CD8-positive, alpha-beta memory T cell (primary cell): ENCODE measurements at regions not wholly inside any gene's neighbourhood (a gene's known extent, or its start where the extent isn't known, plus 50 kb on each side); places are given as distances from the start of the nearest gene placed in this dataset.
"Not testable (repeated sequence)": the region's sequence is repeated elsewhere in the genome, so short reads cannot be mapped to it uniquely, and the experiment has no call there.

ENCODE experiments used
- CTCF ChIA-PET: fragments of 350-600 bp; sonication (Branson Sonifier 250); formaldehyde crosslinking; loops from one replicate; lab custom pipeline; 2021; ENCODE audit warnings: antibody characterized with exemption; lab: Charles Lee
- POLR2A ChIA-PET: fragments of 350-600 bp; sonication (Branson Sonifier 250); formaldehyde crosslinking; loops from one replicate; lab custom pipeline; 2021; ENCODE audit warnings: antibody characterized with exemption; lab: Charles Lee
- DNase-seq, 5 donors: peaks; one replicate each; pipeline versions ENCODE4 v3.0.0 to v3.0.0-alpha.2; 2020 to 2022; ENCODE audit warnings: mixed read lengths in 1 of 5
- H3K27ac ChIP-seq: one replicate; pipeline ENCODE4 v1.7.0; 2013; ENCODE audit warnings: low read depth, mild to moderate bottlenecking, low read length, moderate library complexity
- H3K27me3 ChIP-seq: 2 replicates; pipeline ENCODE4 v1.7.0; 2013; ENCODE audit warnings: low read length, mild to moderate bottlenecking; ENCODE audit not compliant: insufficient read depth, poor library complexity, severe bottlenecking
- H3K36me3 ChIP-seq: 2 replicates; pipeline ENCODE4 v1.7.0; 2013; ENCODE audit warnings: mild to moderate bottlenecking, low read length, moderate library complexity; ENCODE audit not compliant: insufficient read depth
- H3K4me1 ChIP-seq: 2 replicates; pipeline ENCODE4 v1.7.0; 2013; ENCODE audit warnings: mild to moderate bottlenecking, low read length, moderate library complexity; ENCODE audit not compliant: insufficient read depth
- H3K4me3 ChIP-seq: 2 replicates; pipeline ENCODE4 v1.7.0; 2013; ENCODE audit warnings: mild to moderate bottlenecking, low read length
- H3K9me3 ChIP-seq: 2 replicates; pipeline ENCODE4 v1.7.0; 2013; ENCODE audit warnings: mild to moderate bottlenecking, low read length
- H3K27ac Mint-ChIP-seq, 8 donors: one replicate each; pipeline ENCODE4 v1.8.0; 2020 to 2021; ENCODE audit warnings: mixed read lengths in 8 of 8, mild to moderate bottlenecking in 6 of 8, inconsistent platforms in 3 of 8, moderate library complexity in 3 of 8
- H3K27me3 Mint-ChIP-seq, 2 donors: one replicate each; pipeline ENCODE4 v1.8.0; 2020 to 2021; ENCODE audit warnings: mixed read lengths in 2 of 2, mild to moderate bottlenecking in 1 of 2, moderate library complexity in 1 of 2
- H3K36me3 Mint-ChIP-seq, 3 donors: one replicate each; pipeline ENCODE4 v1.8.0; 2020 to 2021; ENCODE audit warnings: mixed read lengths in 3 of 3, inconsistent platforms in 1 of 3, mild to moderate bottlenecking in 1 of 3
- H3K4me1 Mint-ChIP-seq, 3 donors: one replicate each; pipeline ENCODE4 v1.8.0; 2020 to 2021; ENCODE audit warnings: mixed read lengths in 3 of 3, inconsistent platforms in 1 of 3, mild to moderate bottlenecking in 1 of 3
- H3K4me3 Mint-ChIP-seq, 7 donors: one replicate each; pipeline ENCODE4 v1.8.0; 2020 to 2021; ENCODE audit warnings: mixed read lengths in 7 of 7, mild to moderate bottlenecking in 6 of 7, moderate library complexity in 4 of 7, inconsistent platforms in 2 of 7
- H3K9me3 Mint-ChIP-seq, 5 donors: one replicate each; pipeline ENCODE4 v1.8.0; 2020 to 2022; ENCODE audit warnings: mixed read lengths in 5 of 5, mild to moderate bottlenecking in 3 of 5, moderate library complexity in 2 of 5, inconsistent platforms in 1 of 5

DNA sequence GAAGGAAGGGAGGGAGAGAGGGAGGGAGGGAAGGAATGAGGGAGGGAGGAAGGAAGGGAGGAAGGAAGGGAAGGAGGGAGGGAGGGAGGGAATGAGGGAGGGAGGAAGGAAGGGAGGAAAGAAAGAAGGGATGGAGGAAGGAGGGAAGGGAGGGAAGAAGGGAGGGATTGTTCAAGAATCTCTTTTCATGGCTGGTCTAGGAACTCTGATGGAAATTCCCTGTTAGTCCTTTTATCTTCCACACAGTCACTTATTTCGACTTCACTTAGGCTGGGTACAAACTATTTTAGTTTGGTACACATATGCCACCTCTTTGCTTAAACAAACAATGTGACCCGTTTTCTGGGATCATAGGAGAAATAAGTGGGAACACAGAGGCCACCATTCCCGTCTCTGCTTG lies 435.6 kb upstream of the WWC1 start:
- Histone ChIP-seq H3K27ac (no peak overlapping the region), H3K36me3 (no peaks in the 10 kb centered on the region), H3K4me3 (no peak overlapping the region), H3K9me3 (no peaks in the 10 kb centered on the region), H3K4me1 (no peaks in the 10 kb centered on the region), H3K27me3 (no peaks in the 10 kb centered on the region)
- Mint-ChIP-seq H3K4me3 (no peak overlapping the region), H3K27me3 (no peaks in the 10 kb centered on the region), H3K4me1 (no peaks in the 10 kb centered on the region), H3K9me3 (peaks cover 0 to 5% (median 0%) of the 10 kb centered on the region in 5 donors), H3K36me3 (no peaks in the 10 kb centered on the region), H3K27ac (no peak overlapping the region)
- no peak for DNase-seq
- POLR2A ChIA-PET, result no interaction called here
- CTCF ChIA-PET, result no interaction called here

DNA sequence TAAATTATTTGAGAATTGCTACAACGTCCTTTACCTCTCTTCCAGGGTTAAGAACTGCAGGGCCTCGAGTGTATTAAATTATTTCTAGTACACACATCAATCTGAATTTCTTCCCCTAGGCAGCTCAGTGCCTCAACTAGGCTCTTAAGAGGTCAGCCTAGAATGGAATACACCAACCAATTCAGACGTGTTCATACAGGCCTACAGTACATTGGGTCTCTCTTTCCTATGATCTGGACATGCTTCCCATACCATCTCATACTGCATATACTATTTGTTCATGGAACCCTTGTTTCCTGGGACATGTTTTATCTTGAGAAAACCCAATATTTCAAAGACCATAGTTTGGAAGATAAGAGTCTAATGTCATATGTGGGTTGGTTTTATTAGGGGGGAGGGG lies 434.1 kb upstream of the WWC1 start:
- Histone ChIP-seq H3K4me3 (no peak overlapping the region), H3K27ac (no peak overlapping the region), H3K36me3 (no peaks in the 10 kb centered on the region), H3K27me3 (no peaks in the 10 kb centered on the region), H3K4me1 (no peaks in the 10 kb centered on the region), H3K9me3 (no peaks in the 10 kb centered on the region)
- Mint-ChIP-seq H3K4me1 (no peaks in the 10 kb centered on the region), H3K36me3 (no peaks in the 10 kb centered on the region), H3K27ac (no peak overlapping the region), H3K9me3 (peaks cover 0 to 7% (median 4%) of the 10 kb centered on the region in 5 donors), H3K4me3 (no peak overlapping the region), H3K27me3 (no peaks in the 10 kb centered on the region)
- DNase-seq, result no peak
- ChIA-PET CTCF (no interaction called here), POLR2A (no interaction called here)

DNA sequence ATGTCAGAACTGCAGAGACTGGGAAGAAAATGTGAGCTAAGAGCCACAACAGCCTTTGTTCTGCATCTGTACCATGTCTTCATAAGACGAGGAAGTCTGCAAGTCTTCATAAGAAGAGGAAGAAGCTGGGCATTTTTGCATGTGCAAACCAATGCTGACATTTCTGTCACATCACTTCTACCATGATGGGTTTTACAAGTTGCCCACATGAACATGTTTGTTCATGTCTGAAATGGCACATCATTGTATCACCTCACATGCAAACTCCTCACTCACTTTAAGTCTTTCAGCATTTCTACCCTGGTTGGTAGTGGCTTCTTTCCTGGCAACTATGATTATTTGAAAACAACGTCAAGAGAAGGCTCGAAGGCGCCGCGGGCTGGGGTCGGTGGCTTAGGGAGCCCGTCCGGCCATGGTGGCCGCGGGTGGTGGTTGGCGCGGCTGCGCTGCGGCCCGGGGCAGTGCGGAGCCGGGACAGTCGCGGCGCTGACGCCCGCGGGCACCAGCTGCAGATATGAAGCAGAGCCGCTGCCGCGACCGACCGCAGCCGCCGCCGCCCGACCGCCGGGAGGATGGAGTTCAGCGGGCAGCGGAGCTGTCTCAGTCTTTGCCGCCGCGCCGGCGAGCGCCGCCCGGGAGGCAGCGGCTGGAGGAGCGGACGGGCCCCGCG lies 433.1 kb upstream of the WWC1 start:
- H3K27ac Mint-ChIP-seq, H3K27me3 ChIP-seq, H3K4me1 Mint-ChIP-seq, DNase-seq, H3K9me3 ChIP-seq, H3K36me3 Mint-ChIP-seq, H3K9me3 Mint-ChIP-seq, H3K27ac ChIP-seq, H3K36me3 ChIP-seq, H3K4me3 ChIP-seq, H3K4me3 Mint-ChIP-seq, CTCF ChIA-PET, H3K4me1 ChIP-seq, H3K27me3 Mint-ChIP-seq, POLR2A ChIA-PET: not testable (repeated sequence)

DNA sequence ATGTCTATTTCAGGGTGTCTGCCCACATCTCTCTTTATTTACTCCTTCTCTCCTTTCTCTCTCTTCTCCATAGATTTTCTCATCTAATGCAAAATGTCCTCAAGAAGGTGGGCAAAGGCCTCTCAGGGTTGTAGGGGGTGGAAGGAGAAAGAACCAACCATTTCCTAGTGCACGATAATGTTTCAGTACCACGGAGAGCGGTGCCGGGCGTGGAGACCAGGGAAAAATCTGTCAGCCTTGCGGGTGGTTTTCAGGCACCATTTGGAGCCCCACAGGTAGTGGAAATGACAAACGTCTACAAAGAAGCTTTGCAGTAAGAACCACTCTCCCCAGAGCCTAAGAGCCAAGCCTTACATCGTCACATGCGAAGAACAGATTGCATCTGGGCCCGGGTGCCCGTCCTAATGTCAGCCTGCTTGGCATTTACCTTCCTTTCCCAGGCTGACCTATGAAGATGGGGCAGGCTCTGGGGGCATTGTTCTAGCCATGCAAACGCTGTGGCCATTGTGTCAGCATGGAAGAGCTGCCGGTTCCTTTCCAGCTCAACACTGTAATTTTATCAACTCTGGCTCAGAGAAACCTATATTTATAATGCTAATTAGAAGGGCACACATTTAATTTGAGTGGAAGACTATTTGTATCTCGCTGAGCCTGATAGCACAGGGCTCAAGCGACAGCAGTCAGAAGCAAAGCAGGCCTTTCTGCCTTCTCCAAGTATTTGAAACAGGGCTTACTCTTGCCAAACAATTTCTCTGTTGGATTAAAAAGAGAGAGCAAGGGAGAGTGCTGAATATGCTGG lies 430.1 kb upstream of the WWC1 start:
- CTCF ChIA-PET, result no interaction called here
- DNase-seq, result no peak

DNA sequence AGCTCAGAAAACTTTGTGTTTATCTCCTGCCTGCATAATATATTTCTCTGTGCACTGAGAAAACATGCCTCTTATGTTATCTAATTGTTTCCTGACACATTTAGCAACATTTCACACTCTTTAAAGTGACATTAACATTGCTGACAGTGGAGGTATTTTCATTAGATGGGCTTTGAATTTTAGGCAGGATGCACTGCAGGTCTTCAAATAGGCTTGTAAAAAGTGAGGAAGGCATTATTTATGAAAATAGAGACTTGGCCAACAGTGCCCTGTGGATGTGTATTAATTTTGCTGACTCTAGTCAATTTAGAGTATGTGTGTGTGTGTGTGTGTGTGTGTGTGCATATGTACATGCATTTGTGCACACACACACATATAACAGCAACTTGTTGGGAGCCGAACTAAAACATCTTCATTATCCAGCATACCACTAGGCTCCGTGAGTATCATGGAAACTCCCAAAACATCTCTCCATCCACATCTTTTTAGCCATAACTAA lies 429.5 kb upstream of the WWC1 start:
- ChIA-PET CTCF (no interaction called here), POLR2A (no interaction called here)
- no peaks in the 10 kb centered on the region for H3K27me3 Mint-ChIP-seq
- H3K27ac ChIP-seq, result no peak overlapping the region
- no peak for DNase-seq
- H3K4me1 ChIP-seq, result no peaks in the 10 kb centered on the region
- H3K4me3 Mint-ChIP-seq, result no peak overlapping the region
- H3K4me3 ChIP-seq, result no peak overlapping the region
- peaks cover 0 to 7% (median 0%) of the 10 kb centered on the region in 5 donors for H3K9me3 Mint-ChIP-seq
- H3K27me3 ChIP-seq, result no peaks in the 10 kb centered on the region
- no peaks in the 10 kb centered on the region for H3K36me3 ChIP-seq
- H3K36me3 Mint-ChIP-seq, result no peaks in the 10 kb centered on the region
- no peaks in the 10 kb centered on the region for H3K4me1 Mint-ChIP-seq
- no peaks in the 10 kb centered on the region for H3K9me3 ChIP-seq
- H3K27ac Mint-ChIP-seq, result no peak overlapping the region

More for the DNA sequence above, 430.1 kb upstream of the WWC1 start:
- Mint-ChIP-seq H3K9me3 (peaks cover 0 to 7% (median 0%) of the 10 kb centered on the region in 5 donors), H3K36me3 (no peaks in the 10 kb centered on the region), H3K27me3 (no peaks in the 10 kb centered on the region), H3K4me1 (no peaks in the 10 kb centered on the region), H3K4me3 (no peak overlapping the region), H3K27ac (no peak overlapping the region)
- H3K9me3 ChIP-seq, result no peaks in the 10 kb centered on the region
- POLR2A ChIA-PET, result no interaction called here
- H3K4me1 ChIP-seq, result no peaks in the 10 kb centered on the region
- no peak overlapping the region for H3K27ac ChIP-seq
- no peaks in the 10 kb centered on the region for H3K27me3 ChIP-seq
- H3K36me3 ChIP-seq, result no peaks in the 10 kb centered on the region
- H3K4me3 ChIP-seq, result no peak overlapping the region

DNA sequence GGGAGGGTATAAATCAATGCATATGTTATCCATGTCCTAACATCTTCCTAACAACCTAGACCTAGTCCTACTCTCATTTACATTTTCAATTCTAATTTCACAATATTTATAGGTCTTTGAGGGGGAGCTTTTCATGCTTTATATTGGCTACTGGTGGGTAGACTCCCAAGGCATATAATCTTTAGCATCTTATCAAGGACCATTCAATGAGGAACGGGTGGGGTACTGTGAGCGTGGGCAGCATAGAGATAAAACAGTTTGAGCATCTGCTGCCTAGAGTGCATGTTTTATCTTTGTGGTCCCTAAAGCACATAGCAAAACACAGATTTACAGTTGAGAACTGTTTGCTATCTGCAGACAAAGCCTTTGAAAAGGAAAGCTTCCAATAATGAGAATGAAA lies 427.6 kb upstream of the WWC1 start:
- ChIA-PET POLR2A (no interaction called here), CTCF (no interaction called here)
- Histone ChIP-seq H3K36me3 (no peaks in the 10 kb centered on the region), H3K27me3 (no peaks in the 10 kb centered on the region), H3K9me3 (no peaks in the 10 kb centered on the region), H3K4me3 (no peak overlapping the region), H3K27ac (no peak overlapping the region), H3K4me1 (no peaks in the 10 kb centered on the region)
- Mint-ChIP-seq H3K4me3 (no peak overlapping the region), H3K36me3 (no peaks in the 10 kb centered on the region), H3K27me3 (peaks cover 0 to under 1% of the 10 kb centered on the region in 2 donors), H3K9me3 (peaks cover 0 to 7% (median 0%) of the 10 kb centered on the region in 5 donors), H3K4me1 (no peaks in the 10 kb centered on the region), H3K27ac (no peak overlapping the region)
- DNase-seq, result no peak

DNA sequence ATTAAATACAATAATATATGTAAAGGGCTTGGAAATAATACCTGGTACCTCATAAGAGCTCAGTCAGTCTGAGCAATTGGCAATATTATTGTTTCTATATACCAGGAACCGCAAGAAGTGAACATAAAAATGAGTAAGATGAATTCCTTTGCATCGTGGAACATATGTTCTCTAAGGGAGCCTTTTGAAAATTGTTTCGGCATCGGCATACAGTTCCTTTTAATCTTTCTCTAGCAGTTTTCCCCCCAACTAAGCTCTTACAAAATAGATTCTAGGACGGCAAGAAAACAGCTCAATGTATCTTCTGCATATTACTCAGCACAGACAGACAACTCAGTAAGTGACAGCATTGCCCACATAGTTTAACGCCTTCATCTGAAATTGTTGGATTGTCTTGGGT lies 426.6 kb upstream of the WWC1 start:
- Histone ChIP-seq H3K27ac (no peak overlapping the region), H3K4me1 (no peaks in the 10 kb centered on the region), H3K36me3 (no peaks in the 10 kb centered on the region), H3K27me3 (no peaks in the 10 kb centered on the region), H3K9me3 (no peaks in the 10 kb centered on the region), H3K4me3 (no peak overlapping the region)
- Mint-ChIP-seq H3K4me1 (no peaks in the 10 kb centered on the region), H3K27me3 (peaks cover 0 to 1% of the 10 kb centered on the region in 2 donors), H3K4me3 (no peak overlapping the region), H3K27ac (no peak overlapping the region), H3K9me3 (peaks cover 0 to 7% (median 0%) of the 10 kb centered on the region in 5 donors), H3K36me3 (no peaks in the 10 kb centered on the region)
- CTCF ChIA-PET, result no interaction called here
- POLR2A ChIA-PET, result no interaction called here
- no peak for DNase-seq

DNA sequence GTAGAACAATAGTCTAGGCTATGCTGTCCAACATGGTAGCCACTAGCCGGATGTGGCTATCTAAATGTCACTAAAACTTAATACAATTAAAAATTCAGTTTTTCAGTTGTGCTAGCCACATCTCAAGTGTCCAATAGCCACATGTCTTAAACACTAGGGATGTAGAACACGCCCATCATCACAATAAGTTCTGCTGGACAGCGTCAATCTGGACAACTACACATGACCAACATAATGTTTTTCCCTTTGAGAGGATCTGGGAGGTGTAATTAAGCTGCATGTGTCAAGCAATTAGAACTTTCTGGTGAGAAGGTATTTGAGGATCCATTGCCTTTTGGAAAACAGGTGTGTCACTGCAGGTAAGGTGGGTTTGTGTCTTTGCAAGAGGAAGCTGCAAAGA lies 424.6 kb upstream of the WWC1 start:
- no peak for DNase-seq
- Histone ChIP-seq H3K4me3 (no peak overlapping the region), H3K27ac (no peak overlapping the region), H3K9me3 (no peaks in the 10 kb centered on the region), H3K4me1 (no peaks in the 10 kb centered on the region), H3K27me3 (no peaks in the 10 kb centered on the region), H3K36me3 (no peaks in the 10 kb centered on the region)
- Mint-ChIP-seq H3K4me3 (no peak overlapping the region), H3K9me3 (no peaks in the 10 kb centered on the region), H3K27me3 (peaks cover 0 to 1% of the 10 kb centered on the region in 2 donors), H3K4me1 (no peaks in the 10 kb centered on the region), H3K36me3 (no peaks in the 10 kb centered on the region), H3K27ac (no peak overlapping the region)
- ChIA-PET POLR2A (no interaction called here), CTCF (no interaction called here)
